ENCODE measurements at regions not wholly inside any gene's neighbourhood (a gene's known extent, or its start where the extent isn't known, plus 50 kb on each side); places are given as distances from the start of the nearest gene placed in this dataset.
"Not testable (repeated sequence)": the region's sequence is repeated elsewhere in the genome, so short reads cannot be mapped to it uniquely, and the experiment has no call there.

- H3K9me3 ChIP-seq (ENCODE audit: control insufficient read depth in 1 of 2, low read length in 2 of 2), result no peaks in the 10 kb centered on the region
- no peaks in the 10 kb centered on the region for H3K36me3 ChIP-seq (ENCODE audit: control insufficient read depth in 1 of 2, insufficient read depth in 2 of 2, low read length in 2 of 2)
- H3K27me3 ChIP-seq (ENCODE audit: control insufficient read depth in 1 of 2, insufficient read depth in 2 of 2, low read length in 2 of 2), result no peaks in the 10 kb centered on the region
- H3K27ac ChIP-seq (ENCODE audit: low read depth, low read length), result no peak overlapping the region
- no peak overlapping the region for H3K4me3 ChIP-seq (ENCODE audit: low read depth in 1 of 2, low read length in 2 of 2)
- H3K4me1 ChIP-seq (ENCODE audit: control insufficient read depth in 1 of 2, insufficient read depth in 2 of 2, low read length in 2 of 2), result no peaks in the 10 kb centered on the region
- H3K9ac ChIP-seq (ENCODE audit: low read depth in 1 of 2, low read length in 2 of 2), result no peak overlapping the region
Measured at GRCh38 chr6:155544677-155545076, 89.0 kb upstream of the NOX3 start.

GRCh38 chr6:155543166-155543847 is 87.7 kb upstream of the NOX3 start:
- no peak overlapping the region for H3K9ac ChIP-seq (ENCODE audit: low read depth in 1 of 2, low read length in 2 of 2)
- H3K27me3 ChIP-seq (ENCODE audit: control insufficient read depth in 1 of 2, insufficient read depth in 2 of 2, low read length in 2 of 2), result no peaks in the 10 kb centered on the region
- H3K9me3 ChIP-seq (ENCODE audit: control insufficient read depth in 1 of 2, low read length in 2 of 2), result no peaks in the 10 kb centered on the region
- no peaks in the 10 kb centered on the region for H3K4me1 ChIP-seq (ENCODE audit: control insufficient read depth in 1 of 2, insufficient read depth in 2 of 2, low read length in 2 of 2)
- H3K27ac ChIP-seq (ENCODE audit: low read depth, low read length), result no peak overlapping the region
- H3K36me3 ChIP-seq (ENCODE audit: control insufficient read depth in 1 of 2, insufficient read depth in 2 of 2, low read length in 2 of 2), result no peaks in the 10 kb centered on the region
- H3K4me3 ChIP-seq (ENCODE audit: low read depth in 1 of 2, low read length in 2 of 2), result no peak overlapping the region

GRCh38 chr6:155542036-155542435 is 86.4 kb upstream of the NOX3 start:
- Histone ChIP-seq H3K9me3 (ENCODE audit: control insufficient read depth in 1 of 2, low read length in 2 of 2) (no peaks in the 10 kb centered on the region), H3K4me1 (ENCODE audit: control insufficient read depth in 1 of 2, insufficient read depth in 2 of 2, low read length in 2 of 2) (no peaks in the 10 kb centered on the region), H3K27me3 (ENCODE audit: control insufficient read depth in 1 of 2, insufficient read depth in 2 of 2, low read length in 2 of 2) (no peaks in the 10 kb centered on the region), H3K4me3 (ENCODE audit: low read depth in 1 of 2, low read length in 2 of 2) (no peak overlapping the region), H3K27ac (ENCODE audit: low read depth, low read length) (no peak overlapping the region), H3K36me3 (ENCODE audit: control insufficient read depth in 1 of 2, insufficient read depth in 2 of 2, low read length in 2 of 2) (no peaks in the 10 kb centered on the region), H3K9ac (ENCODE audit: low read depth in 1 of 2, low read length in 2 of 2) (no peak overlapping the region)

GRCh38 chr6:155538708-155539390 is 83.2 kb upstream of the NOX3 start:
- Histone ChIP-seq H3K27ac (ENCODE audit: low read depth, low read length) (no peak overlapping the region), H3K9me3 (ENCODE audit: control insufficient read depth in 1 of 2, low read length in 2 of 2) (no peaks in the 10 kb centered on the region), H3K4me3 (ENCODE audit: low read depth in 1 of 2, low read length in 2 of 2) (no peak overlapping the region), H3K9ac (ENCODE audit: low read depth in 1 of 2, low read length in 2 of 2) (no peak overlapping the region), H3K27me3 (ENCODE audit: control insufficient read depth in 1 of 2, insufficient read depth in 2 of 2, low read length in 2 of 2) (no peaks in the 10 kb centered on the region), H3K36me3 (ENCODE audit: control insufficient read depth in 1 of 2, insufficient read depth in 2 of 2, low read length in 2 of 2) (no peaks in the 10 kb centered on the region), H3K4me1 (ENCODE audit: control insufficient read depth in 1 of 2, insufficient read depth in 2 of 2, low read length in 2 of 2) (no peaks in the 10 kb centered on the region)

GRCh38 chr6:155534678-155535077 is 79.0 kb upstream of the NOX3 start:
- no peaks in the 10 kb centered on the region for H3K36me3 ChIP-seq (ENCODE audit: control insufficient read depth in 1 of 2, insufficient read depth in 2 of 2, low read length in 2 of 2)
- no peaks in the 10 kb centered on the region for H3K4me1 ChIP-seq (ENCODE audit: control insufficient read depth in 1 of 2, insufficient read depth in 2 of 2, low read length in 2 of 2)
- no peaks in the 10 kb centered on the region for H3K9me3 ChIP-seq (ENCODE audit: control insufficient read depth in 1 of 2, low read length in 2 of 2)
- no peak overlapping the region for H3K9ac ChIP-seq (ENCODE audit: low read depth in 1 of 2, low read length in 2 of 2)
- no peak overlapping the region for H3K4me3 ChIP-seq (ENCODE audit: low read depth in 1 of 2, low read length in 2 of 2)
- H3K27ac ChIP-seq (ENCODE audit: low read depth, low read length), result no peak overlapping the region
- H3K27me3 ChIP-seq (ENCODE audit: control insufficient read depth in 1 of 2, insufficient read depth in 2 of 2, low read length in 2 of 2), result no peaks in the 10 kb centered on the region

- Histone ChIP-seq H3K4me1 (ENCODE audit: control insufficient read depth in 1 of 2, insufficient read depth in 2 of 2, low read length in 2 of 2) (no peaks in the 10 kb centered on the region), H3K9me3 (ENCODE audit: control insufficient read depth in 1 of 2, low read length in 2 of 2) (no peaks in the 10 kb centered on the region), H3K36me3 (ENCODE audit: control insufficient read depth in 1 of 2, insufficient read depth in 2 of 2, low read length in 2 of 2) (no peaks in the 10 kb centered on the region), H3K9ac (ENCODE audit: low read depth in 1 of 2, low read length in 2 of 2) (no peak overlapping the region), H3K27ac (ENCODE audit: low read depth, low read length) (no peak overlapping the region), H3K27me3 (ENCODE audit: control insufficient read depth in 1 of 2, insufficient read depth in 2 of 2, low read length in 2 of 2) (no peaks in the 10 kb centered on the region), H3K4me3 (ENCODE audit: low read depth in 1 of 2, low read length in 2 of 2) (no peak overlapping the region)
Measured at GRCh38 chr6:155530219-155530834, 74.7 kb upstream of the NOX3 start.

- not testable (repeated sequence) for H3K4me1 ChIP-seq (ENCODE audit: control insufficient read depth in 1 of 2, insufficient read depth in 2 of 2, low read length in 2 of 2); H3K27me3 ChIP-seq (ENCODE audit: control insufficient read depth in 1 of 2, insufficient read depth in 2 of 2, low read length in 2 of 2); H3K4me3 ChIP-seq (ENCODE audit: low read depth in 1 of 2, low read length in 2 of 2); H3K36me3 ChIP-seq (ENCODE audit: control insufficient read depth in 1 of 2, insufficient read depth in 2 of 2, low read length in 2 of 2); H3K27ac ChIP-seq (ENCODE audit: low read depth, low read length); H3K9me3 ChIP-seq (ENCODE audit: control insufficient read depth in 1 of 2, low read length in 2 of 2); H3K9ac ChIP-seq (ENCODE audit: low read depth in 1 of 2, low read length in 2 of 2)
Measured at GRCh38 chr6:155529814-155530213, 74.2 kb upstream of the NOX3 start.

- H3K27ac ChIP-seq (ENCODE audit: low read depth, low read length), result no peak overlapping the region
Measured at GRCh38 chr6:155528982-155529453, 73.4 kb upstream of the NOX3 start.

GRCh38 chr6:155528335-155528734 is 72.7 kb upstream of the NOX3 start:
- no peak overlapping the region for H3K27ac ChIP-seq (ENCODE audit: low read depth, low read length)

More at GRCh38 chr6:155528982-155529453, 73.4 kb upstream of the NOX3 start:
- Histone ChIP-seq H3K4me3 (ENCODE audit: low read depth in 1 of 2, low read length in 2 of 2) (no peak overlapping the region), H3K36me3 (ENCODE audit: control insufficient read depth in 1 of 2, insufficient read depth in 2 of 2, low read length in 2 of 2) (no peaks in the 10 kb centered on the region), H3K4me1 (ENCODE audit: control insufficient read depth in 1 of 2, insufficient read depth in 2 of 2, low read length in 2 of 2) (no peaks in the 10 kb centered on the region), H3K9me3 (ENCODE audit: control insufficient read depth in 1 of 2, low read length in 2 of 2) (no peaks in the 10 kb centered on the region), H3K9ac (ENCODE audit: low read depth in 1 of 2, low read length in 2 of 2) (no peak overlapping the region), H3K27me3 (ENCODE audit: control insufficient read depth in 1 of 2, insufficient read depth in 2 of 2, low read length in 2 of 2) (no peaks in the 10 kb centered on the region)

GRCh38 chr6:155527443-155527842 is 71.8 kb upstream of the NOX3 start:
- no peaks in the 10 kb centered on the region for H3K27me3 ChIP-seq (ENCODE audit: control insufficient read depth in 1 of 2, insufficient read depth in 2 of 2, low read length in 2 of 2)
- no peak overlapping the region for H3K4me3 ChIP-seq (ENCODE audit: low read depth in 1 of 2, low read length in 2 of 2)
- H3K36me3 ChIP-seq (ENCODE audit: control insufficient read depth in 1 of 2, insufficient read depth in 2 of 2, low read length in 2 of 2), result no peaks in the 10 kb centered on the region
- no peak overlapping the region for H3K27ac ChIP-seq (ENCODE audit: low read depth, low read length)
- no peak overlapping the region for H3K9ac ChIP-seq (ENCODE audit: low read depth in 1 of 2, low read length in 2 of 2)
- no peaks in the 10 kb centered on the region for H3K4me1 ChIP-seq (ENCODE audit: control insufficient read depth in 1 of 2, insufficient read depth in 2 of 2, low read length in 2 of 2)
- no peaks in the 10 kb centered on the region for H3K9me3 ChIP-seq (ENCODE audit: control insufficient read depth in 1 of 2, low read length in 2 of 2)

More at GRCh38 chr6:155528335-155528734, 72.7 kb upstream of the NOX3 start:
- no peaks in the 10 kb centered on the region for H3K4me1 ChIP-seq (ENCODE audit: control insufficient read depth in 1 of 2, insufficient read depth in 2 of 2, low read length in 2 of 2)
- H3K4me3 ChIP-seq (ENCODE audit: low read depth in 1 of 2, low read length in 2 of 2), result no peak overlapping the region
- H3K9me3 ChIP-seq (ENCODE audit: control insufficient read depth in 1 of 2, low read length in 2 of 2), result no peaks in the 10 kb centered on the region
- H3K36me3 ChIP-seq (ENCODE audit: control insufficient read depth in 1 of 2, insufficient read depth in 2 of 2, low read length in 2 of 2), result no peaks in the 10 kb centered on the region
- H3K27me3 ChIP-seq (ENCODE audit: control insufficient read depth in 1 of 2, insufficient read depth in 2 of 2, low read length in 2 of 2), result no peaks in the 10 kb centered on the region
- H3K9ac ChIP-seq (ENCODE audit: low read depth in 1 of 2, low read length in 2 of 2), result no peak overlapping the region

Measured in duodenal mucosa (tissue), 2 donors.